ENCODE measurements at regions not wholly inside any gene's neighbourhood (a gene's known extent, or its start where the extent isn't known, plus 50 kb on each side); places are given as distances from the start of the nearest gene placed in this dataset.

DNA sequence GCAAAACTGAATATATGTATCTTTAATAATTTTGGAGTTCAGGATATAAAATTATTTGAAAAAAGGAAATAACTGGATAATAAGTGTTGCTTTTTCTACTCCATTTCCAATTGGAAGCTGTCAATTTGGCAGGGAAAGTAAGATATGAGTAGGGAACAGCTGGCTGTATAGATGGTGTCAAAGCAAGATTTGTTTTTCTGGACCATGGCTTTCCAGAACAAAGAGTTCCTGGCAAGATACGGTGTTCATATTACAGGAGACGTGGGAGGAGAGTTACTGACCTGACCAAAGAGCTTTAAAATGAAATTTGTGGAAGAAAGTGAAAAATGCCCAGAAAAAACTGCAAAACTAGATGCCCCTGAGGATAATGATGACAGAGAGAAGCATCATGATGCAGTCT, 442.7 kb upstream of the KIRREL3 start:
- Histone ChIP-seq H3K4me3 (no peak overlapping the region), H3K27ac (no peak overlapping the region), H3K27me3 (no peaks in the 10 kb centered on the region), H3K9me3 (no peaks in the 10 kb centered on the region), H3K4me1 (no peaks in the 10 kb centered on the region), H3K36me3 (no peaks in the 10 kb centered on the region)
- TF ChIP-seq POLR2A (IDR thresholded peaks at IDR 0.05) (no peak), CTCF (IDR thresholded peaks at IDR 0.05) (no peak)
- no peak for DNase-seq
- intact Hi-C loops (cut with DNase I) = no loop called here
- WGBS, 2 donors = 35 to 41% methylated on average over 2 of the region's 2 CpGs

DNA sequence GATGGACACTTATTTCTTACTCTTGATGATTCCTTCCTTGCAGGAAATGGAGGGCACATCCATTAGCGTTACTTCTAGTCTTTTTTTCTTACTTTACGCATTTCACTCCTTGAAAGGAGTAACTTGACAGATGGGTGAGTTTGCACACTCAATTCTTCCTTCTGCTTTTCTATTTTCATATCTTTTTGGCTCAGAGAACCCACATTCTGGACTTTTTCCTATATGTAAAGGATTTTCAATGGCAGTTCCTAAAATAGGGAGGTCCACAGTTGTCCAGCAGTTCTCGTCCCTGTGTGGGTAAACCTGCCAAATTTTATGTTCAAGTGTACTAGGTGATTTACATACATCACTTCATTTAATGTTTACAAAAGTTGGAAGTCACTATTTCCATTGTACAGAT, 440.0 kb upstream of the KIRREL3 start:
- Histone ChIP-seq H3K9me3 (no peaks in the 10 kb centered on the region), H3K27me3 (no peaks in the 10 kb centered on the region), H3K4me3 (no peak overlapping the region), H3K27ac (no peak overlapping the region), H3K36me3 (no peaks in the 10 kb centered on the region), H3K4me1 (no peaks in the 10 kb centered on the region)
- 63 to 64% methylated on average over 3 of the region's 3 CpGs for WGBS, 2 donors
- intact Hi-C loops (cut with DNase I) = no loop called here
- no peak for DNase-seq
- no peak for TF ChIP-seq CTCF (IDR thresholded peaks at IDR 0.05)

DNA sequence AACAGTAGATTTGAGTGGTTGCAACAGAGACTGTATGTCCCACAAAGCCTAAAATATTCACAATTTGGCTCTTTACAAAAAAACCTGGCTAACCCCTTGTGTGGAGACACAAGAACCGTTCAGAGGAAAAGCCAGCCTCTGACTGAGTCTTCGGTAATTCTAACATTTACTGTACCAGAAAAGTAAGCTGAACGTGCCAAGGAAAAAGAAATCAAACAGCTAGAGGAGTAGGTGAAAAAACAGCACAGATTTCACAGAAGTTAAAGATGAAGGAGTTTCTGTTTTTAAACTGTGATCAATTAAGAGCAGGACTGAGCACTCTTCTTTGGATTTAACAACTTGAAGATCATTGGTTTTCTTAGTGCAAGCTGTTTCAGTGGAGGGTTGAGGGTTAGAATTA, 424.7 kb upstream of the KIRREL3 start:
- no peaks in the 10 kb centered on the region for H3K4me1 ChIP-seq
- no peaks in the 10 kb centered on the region for H3K27me3 ChIP-seq
- no peak overlapping the region for H3K4me3 ChIP-seq
- H3K9me3 ChIP-seq = no peaks in the 10 kb centered on the region
- no peak for DNase-seq
- WGBS, 2 donors = 70 to 77% methylated on average over 3 of the region's 3 CpGs
- no peaks in the 10 kb centered on the region for H3K36me3 ChIP-seq
- no peak overlapping the region for H3K27ac ChIP-seq
- intact Hi-C loops (cut with DNase I) = no loop called here
- no peak for TF ChIP-seq POLR2A (IDR thresholded peaks at IDR 0.05)
- TF ChIP-seq CTCF (IDR thresholded peaks at IDR 0.05) = no peak

DNA sequence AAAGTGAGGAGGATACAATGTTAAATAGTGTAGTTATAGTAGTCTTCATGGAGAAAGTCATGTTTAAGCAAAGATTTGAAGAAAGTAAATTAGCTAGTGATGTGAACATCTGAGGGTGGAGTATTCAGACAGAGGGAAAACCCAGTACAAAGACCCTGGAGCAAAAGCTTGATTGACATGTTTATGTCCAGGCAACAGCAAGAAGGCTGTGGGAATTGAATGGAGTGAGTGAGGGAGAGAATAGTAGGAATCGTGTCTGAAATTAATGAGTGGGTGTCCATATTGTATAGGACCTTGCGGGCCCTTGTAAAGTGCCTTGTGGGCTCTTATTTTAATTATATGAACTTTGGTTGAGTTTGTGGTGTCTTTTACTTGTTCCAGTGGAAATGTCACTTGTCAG, 424.1 kb upstream of the KIRREL3 start:
- TF ChIP-seq CTCF (IDR thresholded peaks at IDR 0.05) (no peak), POLR2A (IDR thresholded peaks at IDR 0.05) (no peak)
- no peak for DNase-seq
- Histone ChIP-seq H3K27ac (no peak overlapping the region), H3K4me1 (no peaks in the 10 kb centered on the region), H3K4me3 (no peak overlapping the region), H3K36me3 (no peaks in the 10 kb centered on the region), H3K9me3 (no peaks in the 10 kb centered on the region), H3K27me3 (no peaks in the 10 kb centered on the region)
- WGBS, 2 donors = 87 to 91% methylated on average over 2 of the region's 2 CpGs
- intact Hi-C loops (cut with DNase I) = no loop called here

GRCh38 chr11:127420139-127420538, 419.6 kb upstream of the KIRREL3 start:
- Histone ChIP-seq H3K4me1 (no peaks in the 10 kb centered on the region), H3K9me3 (no peaks in the 10 kb centered on the region), H3K27ac (no peak overlapping the region), H3K36me3 (no peaks in the 10 kb centered on the region), H3K27me3 (no peaks in the 10 kb centered on the region), H3K4me3 (no peak overlapping the region)
- no peak for TF ChIP-seq POLR2A (IDR thresholded peaks at IDR 0.05)
- no peak for TF ChIP-seq CTCF (IDR thresholded peaks at IDR 0.05)
- intact Hi-C loops (cut with DNase I) = no loop called here
- no peak for DNase-seq
